HCT116 (cell line): ENCODE measurements at regions not wholly inside any gene's neighbourhood (a gene's known extent, or its start where the extent isn't known, plus 50 kb on each side); places are given as distances from the start of the nearest gene placed in this dataset.

Experiments
- ATAC-seq: fragments of 200-7000 bp; cut with Tn5 transposase; 2 replicates; pipeline ENCODE4 v1.9.1; 2020; ENCODE audit warnings: mild to moderate bottlenecking, moderate library complexity
- BruUV-seq: library from RNA; stranded (reverse); fragments of 400-500 nt; replicated peaks from 2 replicates; lab custom pipeline; 2021; lab: Mats Ljungman, UMichigan
- CTCF ChIA-PET: fragments of 300-600 bp; sonication (Branson Sonifier 250); formaldehyde crosslinking; loops from one replicate; lab custom pipeline; 2021; ENCODE audit warnings: antibody characterized with exemption; lab: Charles Lee
- POLR2A ChIA-PET: fragments of 300-600, 350-600 bp; sonication (Branson Sonifier 250); formaldehyde crosslinking; loops from one replicate; lab custom pipeline; 2021; ENCODE audit warnings: antibody characterized with exemption; lab: Charles Lee
- RAD21 ChIA-PET, 2 experiments: fragments of 300-600 bp; sonication (Branson Sonifier 250); formaldehyde crosslinking; loops; one replicate each; lab custom pipeline; 2023; ENCODE audit warnings: low total read pairs in 2 of 2; ENCODE audit not compliant: uncharacterized antibody in 2 of 2, unreplicated experiment in 2 of 2, low non-redundant PET in 1 of 2; lab: Charles Lee
- DNase-seq: peaks from one replicate; pipeline ENCODE4 v3.0.0-alpha.2; 2010; ENCODE audit warnings: low read depth, low spot score
- H2AFZ ChIP-seq: fragments of 200-600 bp; shearing (Covaris generic), sonication (generic); 2 replicates; pipeline ENCODE4 v1.6.1; 2017; ENCODE audit warnings: low read depth, mixed run types, mixed read lengths, antibody characterized with exemption, low read length; ENCODE audit not compliant: poor library complexity, severe bottlenecking
- H3K27ac ChIP-seq: 2 replicates; pipeline ENCODE4 v1.5.1; 2012; ENCODE audit warnings: low read depth, low read length
- H3K27me3 ChIP-seq: fragments of 200-600 bp; sonication (generic); 2 replicates; pipeline ENCODE4 v1.6.1; 2016; ENCODE audit warnings: mixed run types, low read length, mixed read lengths; ENCODE audit not compliant: insufficient read depth
- H3K36me3 ChIP-seq, 2 experiments: fragments of 200-500 bp in 1 of 2; fragments of 200-600 bp in 1 of 2; sonication (Bioruptor generic) in 1 of 2; sonication (generic) in 1 of 2; 2 replicates each; pipeline versions ENCODE4 v1.5.1 to v1.6.1; 2014 to 2016; ENCODE audit warnings: low read length in 2 of 2, inconsistent platforms in 1 of 2, mixed read lengths in 1 of 2, mixed run types in 1 of 2; ENCODE audit not compliant: insufficient read depth in 2 of 2, control insufficient read depth in 1 of 2
- H3K4me1 ChIP-seq, 2 experiments: fragments of 200-600 bp in 1 of 2; sonication (generic) in 1 of 2; 2 replicates each; pipeline versions ENCODE4 v1.5.1 to v1.6.1; 2012 to 2017; ENCODE audit warnings: low read length in 2 of 2, inconsistent platforms in 1 of 2, mild to moderate bottlenecking in 1 of 2, mixed read lengths in 1 of 2, mixed run types in 1 of 2, moderate library complexity in 1 of 2; ENCODE audit not compliant: insufficient read depth in 2 of 2, control insufficient read depth in 1 of 2
- H3K4me2 ChIP-seq: fragments of 200-600 bp; sonication (generic); 2 replicates; pipeline ENCODE4 v1.6.1; 2017; ENCODE audit warnings: mixed run types, low read length, mixed read lengths
- H3K4me3 ChIP-seq, 2 experiments: fragments of 200-600 bp in 1 of 2; sonication (generic) in 1 of 2; replicated peaks in 1 of 2; 2 replicates each; pipeline ENCODE4 v1.5.1; 2011 to 2016; ENCODE audit warnings: low read length in 2 of 2, control low read depth in 1 of 2, low read depth in 1 of 2, mild to moderate bottlenecking in 1 of 2, mixed read lengths in 1 of 2, mixed run types in 1 of 2
- H3K79me2 ChIP-seq: fragments of 200-600 bp; sonication (generic); 2 replicates; pipeline ENCODE4 v1.6.1; 2017; ENCODE audit warnings: mild to moderate bottlenecking, mixed run types, low read length, moderate library complexity, mixed read lengths; ENCODE audit not compliant: insufficient read depth
- H3K9ac ChIP-seq: fragments of 200-600 bp; sonication (generic); 2 replicates; pipeline ENCODE4 v1.6.1; 2016; ENCODE audit warnings: low read length, mixed read lengths
- H3K9me2 ChIP-seq: fragments of 200-600 bp; sonication (generic), shearing (Covaris generic); 2 replicates; pipeline ENCODE4 v1.6.1; 2017; ENCODE audit warnings: mixed run types, mild to moderate bottlenecking, moderate library complexity; ENCODE audit not compliant: insufficient read depth
- H3K9me3 ChIP-seq, 2 experiments: fragments of 200-500 bp in 1 of 2; fragments of 200-600 bp in 1 of 2; sonication (Bioruptor generic) in 1 of 2; sonication (generic) in 1 of 2; 2 replicates each; pipeline ENCODE4 v1.6.1; 2014 to 2017; ENCODE audit warnings: low read length in 2 of 2, mixed read lengths in 2 of 2, inconsistent platforms in 1 of 2, low read depth in 1 of 2, mild to moderate bottlenecking in 1 of 2, mixed run types in 1 of 2, moderate library complexity in 1 of 2; ENCODE audit not compliant: control insufficient read depth in 1 of 2, insufficient read depth in 1 of 2
- H4K20me1 ChIP-seq: fragments of 200-600 bp; sonication (generic), shearing (Covaris generic); 2 replicates; pipeline ENCODE4 v1.6.1; 2017; ENCODE audit warnings: mixed run types, mild to moderate bottlenecking, moderate library complexity; ENCODE audit not compliant: insufficient read depth
- CEBPB ChIP-seq: IDR thresholded peaks from 2 replicates; pipeline ENCODE4 v1.6.1; 2012; ENCODE audit warnings: low read depth
- CTCF ChIP-seq, 3 experiments: fragments of 200-600 bp in 1 of 3; sonication (generic) in 1 of 3; IDR thresholded peaks in 2 of 3; conservative IDR thresholded peaks in 1 of 3; 2 replicates each; pipeline ENCODE4 v1.5.1; 2012 to 2017; ENCODE audit warnings: low read depth in 2 of 3, low read length in 2 of 3, antibody characterized with exemption in 1 of 3, borderline replicate concordance in 1 of 3, control low read depth in 1 of 3, mild to moderate bottlenecking in 1 of 3, mixed read lengths in 1 of 3, mixed run types in 1 of 3, moderate library complexity in 1 of 3; ENCODE audit not compliant: insufficient read depth in 1 of 3
- EGR1 ChIP-seq: IDR thresholded peaks from 2 replicates; pipeline ENCODE4 v1.6.1; 2012; ENCODE audit warnings: low read depth
- ELF1 ChIP-seq: IDR thresholded peaks from 2 replicates; pipeline ENCODE4 v1.6.1; 2012; ENCODE audit warnings: low read depth, borderline replicate concordance
- EZH2 ChIP-seq: fragments of 200-600 bp; sonication (generic); IDR thresholded peaks from 2 replicates; pipeline ENCODE4 v1.6.1; 2017; ENCODE audit warnings: antibody characterized with exemption, mixed run types
- FOSL1 ChIP-seq: IDR thresholded peaks from 2 replicates; pipeline ENCODE4 v1.6.1; 2012; ENCODE audit warnings: low read depth
- MAX ChIP-seq: IDR thresholded peaks from 2 replicates; pipeline ENCODE4 v1.6.1; 2012
- SIN3A ChIP-seq: IDR thresholded peaks from 2 replicates; pipeline ENCODE4 v1.6.1; 2012; ENCODE audit warnings: low read depth
- TCF7L2 ChIP-seq: IDR thresholded peaks from 2 replicates; pipeline ENCODE4 v1.7.0; 2011; ENCODE audit warnings: borderline replicate concordance, inconsistent platforms; ENCODE audit not compliant: insufficient read depth, insufficient read length; ENCODE audit errors: extremely low read depth
- YY1 ChIP-seq: IDR thresholded peaks from 2 replicates; pipeline ENCODE4 v1.6.1; 2011; ENCODE audit warnings: low read length, low read depth, moderate library complexity, mild to moderate bottlenecking; ENCODE audit not compliant: insufficient replicate concordance; ENCODE audit errors: extremely low read depth
- ZFX ChIP-seq: fragments of 450-650 bp; IDR thresholded peaks from 2 replicates; pipeline ENCODE4 v1.6.1; 2017
- intact Hi-C: fragments of 100-400 bp; cut with micrococcal nuclease; formaldehyde crosslinking; loops from 2 replicates; pipeline ENCODE4 v1.10.0; 2022
- TF ChIP-seq, protein P1 (sequence below): IDR thresholded peaks from 2 replicates; pipeline ENCODE4 v1.6.1; 2011; ENCODE audit warnings: mild to moderate bottlenecking, low read length, moderate library complexity; ENCODE audit not compliant: insufficient replicate concordance; ENCODE audit errors: extremely low read depth

DNA sequence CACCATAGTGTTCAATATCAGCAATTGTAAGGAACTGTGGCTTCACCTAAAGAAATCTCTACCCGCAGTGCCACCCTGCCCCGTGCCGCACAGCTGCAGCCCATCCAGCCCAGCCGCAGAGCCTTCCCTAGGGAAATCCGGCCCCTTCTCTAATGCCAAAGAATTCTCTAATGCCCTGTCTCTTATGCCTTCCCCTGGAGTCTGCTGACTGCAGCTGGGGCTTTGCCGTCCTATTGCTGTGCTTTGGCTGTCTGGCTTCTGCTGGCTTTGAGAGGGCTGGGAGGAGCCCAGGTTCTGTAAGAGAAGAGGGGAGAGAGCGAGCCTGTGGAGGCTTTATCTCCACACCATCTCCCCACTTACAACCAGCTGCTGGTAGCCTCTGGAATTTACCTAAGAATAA is 85.9 kb upstream of the HELT start:
- intact Hi-C loops = no loop called here
- ChIA-PET RAD21 (no interaction called here), POLR2A (no interaction called here), CTCF (no interaction called here)
- BruUV-seq = no TSS peak
- DNase-seq = no peak
- Histone ChIP-seq H3K4me1 (no peaks in the 10 kb centered on the region), H3K9ac (no peak overlapping the region), H3K9me2 (no peaks in the 10 kb centered on the region), H3K9me3 (no peaks in the 10 kb centered on the region), H2AFZ (no peak overlapping the region), H3K4me2 (no peak overlapping the region), H3K27me3 (no peaks in the 10 kb centered on the region), H4K20me1 (no peaks in the 10 kb centered on the region), H3K4me3 (no peak overlapping the region), H3K27ac (no peak overlapping the region), H3K36me3 (no peaks in the 10 kb centered on the region), H3K79me2 (no peaks in the 10 kb centered on the region)
- no peak for ATAC-seq
- TF ChIP-seq ZFX (no peak), ELF1 (no peak), CTCF (IDR thresholded peaks at IDR 0.05 in 2 of 3, conservative IDR thresholded peaks at IDR 0.05 in 1 of 3; ENCODE audit: borderline replicate concordance in 1 of 3, insufficient read depth in 1 of 3, low read depth in 2 of 3, low read length in 2 of 3) (no peak), TCF7L2 (no peak), SIN3A (no peak), CEBPB (no peak), YY1 (no peak), MAX (no peak), FOSL1 (no peak), EGR1 (no peak), EZH2 (no peak)
- TF ChIP-seq, protein P1, sequence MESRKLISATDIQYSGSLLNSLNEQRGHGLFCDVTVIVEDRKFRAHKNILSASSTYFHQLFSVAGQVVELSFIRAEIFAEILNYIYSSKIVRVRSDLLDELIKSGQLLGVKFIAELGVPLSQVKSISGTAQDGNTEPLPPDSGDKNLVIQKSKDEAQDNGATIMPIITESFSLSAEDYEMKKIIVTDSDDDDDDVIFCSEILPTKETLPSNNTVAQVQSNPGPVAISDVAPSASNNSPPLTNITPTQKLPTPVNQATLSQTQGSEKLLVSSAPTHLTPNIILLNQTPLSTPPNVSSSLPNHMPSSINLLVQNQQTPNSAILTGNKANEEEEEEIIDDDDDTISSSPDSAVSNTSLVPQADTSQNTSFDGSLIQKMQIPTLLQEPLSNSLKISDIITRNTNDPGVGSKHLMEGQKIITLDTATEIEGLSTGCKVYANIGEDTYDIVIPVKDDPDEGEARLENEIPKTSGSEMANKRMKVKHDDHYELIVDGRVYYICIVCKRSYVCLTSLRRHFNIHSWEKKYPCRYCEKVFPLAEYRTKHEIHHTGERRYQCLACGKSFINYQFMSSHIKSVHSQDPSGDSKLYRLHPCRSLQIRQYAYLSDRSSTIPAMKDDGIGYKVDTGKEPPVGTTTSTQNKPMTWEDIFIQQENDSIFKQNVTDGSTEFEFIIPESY = no peak
